Islet precursor cell (in vitro differentiated cells): ENCODE measurements at regions not wholly inside any gene's neighbourhood (a gene's known extent, or its start where the extent isn't known, plus 50 kb on each side); places are given as distances from the start of the nearest gene placed in this dataset.

Source experiments
- DNase-seq: peaks from one replicate; pipeline ENCODE4 v3.0.0-alpha.2; 2018

DNA sequence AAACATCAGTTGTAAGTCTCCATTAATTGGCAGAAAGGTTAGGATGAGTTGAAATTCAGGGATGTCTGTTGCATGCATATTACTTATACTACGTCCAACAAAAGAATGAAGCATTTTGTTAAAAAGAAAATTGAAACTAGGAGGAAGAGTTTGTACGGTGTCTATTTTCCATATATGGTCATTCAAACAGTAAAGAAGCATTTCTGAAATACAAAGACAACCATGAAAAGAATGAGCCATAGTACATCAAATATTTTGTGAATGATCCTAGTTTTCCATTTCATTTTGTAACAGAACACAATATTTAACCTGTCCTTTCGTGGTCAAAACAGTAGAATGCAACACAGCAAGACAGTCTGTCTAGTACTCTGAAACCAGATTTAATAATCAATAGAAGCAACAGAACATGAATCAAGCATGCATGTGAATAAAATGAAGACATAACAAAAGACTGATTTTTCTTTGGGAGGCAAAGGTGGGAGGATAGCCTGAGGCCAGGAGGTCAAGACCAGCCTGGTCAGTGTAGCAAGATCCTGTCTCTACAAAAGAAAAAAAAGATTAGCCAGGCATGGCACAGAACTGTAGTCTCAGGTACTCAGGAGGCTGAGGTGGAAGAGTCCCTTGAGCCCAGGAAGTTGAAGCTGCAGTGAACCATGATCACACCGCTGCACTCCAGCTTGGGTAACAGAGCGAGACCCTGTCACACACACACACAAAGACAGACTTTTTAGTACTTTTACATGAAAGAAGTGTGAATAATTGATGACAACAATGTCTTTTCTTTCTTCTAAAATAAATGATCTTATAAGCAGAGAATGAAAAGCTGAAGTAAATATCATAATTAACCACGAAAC, 156.0 kb downstream of the LRIG3 start:
- no peak for DNase-seq

DNA sequence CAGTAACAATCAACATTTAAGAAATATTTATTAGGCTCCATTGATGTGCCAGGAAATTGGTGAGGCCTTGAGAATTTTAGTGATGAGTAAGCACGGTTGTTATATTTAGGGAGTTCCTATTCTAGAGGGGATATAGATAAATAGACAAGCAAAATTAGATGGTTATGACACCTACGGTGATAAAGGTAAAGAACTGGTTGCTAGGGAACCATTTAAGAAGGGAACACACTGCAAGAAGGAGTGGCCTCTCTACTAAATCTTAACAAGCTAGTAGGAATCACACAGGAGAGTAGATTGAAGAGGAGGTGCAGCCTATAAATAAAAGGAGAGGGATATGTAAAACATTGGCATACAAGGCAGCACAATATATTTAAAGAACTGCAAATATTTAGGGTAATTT, 155.2 kb downstream of the LRIG3 start:
- no peak for DNase-seq

DNA sequence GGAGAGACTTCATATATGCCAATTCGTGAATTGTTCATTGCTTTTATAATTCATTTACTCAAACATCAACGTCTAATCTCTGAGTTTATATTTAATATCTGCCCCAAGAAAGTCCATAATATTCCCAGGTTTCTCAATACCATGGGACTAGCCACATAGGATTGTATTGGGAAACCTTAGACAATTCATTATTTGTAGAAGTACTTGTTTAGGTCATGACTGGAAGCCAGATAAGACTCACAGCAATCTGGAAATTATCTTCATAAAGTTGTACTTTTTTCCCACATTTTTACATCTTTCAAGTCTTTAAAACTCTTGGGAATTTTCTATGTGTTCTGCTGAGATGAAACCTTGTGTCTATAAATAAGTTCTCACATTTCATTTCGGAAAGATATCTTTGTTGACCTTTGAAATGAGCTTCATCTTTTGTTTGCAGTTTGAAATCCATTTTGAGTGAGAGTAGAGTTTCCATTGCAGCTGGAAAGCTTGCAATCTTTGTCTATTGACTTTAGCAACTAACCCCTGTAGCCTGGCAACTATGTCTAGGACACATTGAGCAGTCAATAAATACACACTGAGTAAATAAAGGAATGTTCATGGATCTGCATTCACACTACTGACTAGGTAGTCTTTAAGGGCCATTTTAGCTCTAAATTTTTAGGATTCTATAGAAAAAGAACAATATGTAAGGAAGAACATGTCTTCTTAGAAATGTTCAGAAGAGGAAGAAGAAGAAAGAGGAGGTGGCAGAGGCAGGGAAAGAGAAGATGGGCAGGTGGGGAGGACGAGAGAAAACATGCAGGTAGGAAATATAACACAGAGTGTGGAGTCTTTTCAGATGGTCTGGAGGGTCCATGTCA, 154.4 kb downstream of the LRIG3 start:
- no peak for DNase-seq

DNA sequence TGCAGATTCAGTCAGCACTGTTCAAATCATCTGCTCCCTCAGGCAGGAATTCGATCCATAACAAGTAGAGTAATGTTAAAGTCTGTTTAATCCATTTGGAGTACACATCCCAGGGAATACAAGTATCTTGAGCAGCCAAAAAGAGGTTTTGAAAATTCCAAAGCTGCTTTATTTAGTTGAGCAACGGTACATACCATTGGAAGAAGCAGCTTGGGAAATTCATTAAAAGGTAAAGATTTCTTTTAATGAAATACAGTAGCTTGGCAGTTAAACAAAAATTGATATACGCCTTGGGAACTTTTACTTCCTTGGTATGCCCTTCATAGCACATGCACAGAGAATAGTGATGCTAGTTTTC, 153.8 kb downstream of the LRIG3 start:
- no peak for DNase-seq

DNA sequence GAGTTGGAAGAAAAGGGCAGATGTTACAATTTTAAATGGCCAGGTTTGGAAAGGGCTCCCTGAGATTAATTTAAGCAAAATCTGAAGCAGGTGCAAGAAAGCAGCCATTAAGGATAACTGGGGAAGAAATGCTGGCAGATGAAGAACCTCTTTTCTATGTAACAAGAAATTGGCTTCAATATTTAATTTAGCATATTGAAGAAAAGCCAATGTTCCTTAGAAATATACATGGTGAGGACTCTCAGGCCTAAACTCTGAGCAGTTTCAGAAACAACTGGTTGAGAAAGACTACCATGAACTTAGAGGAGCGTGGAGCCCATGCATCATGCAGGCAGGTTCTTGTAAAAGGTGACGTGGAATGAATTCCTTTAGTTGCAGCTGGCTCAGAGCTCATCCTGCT, 152.8 kb downstream of the LRIG3 start:
- DNase-seq, result no peak

DNA sequence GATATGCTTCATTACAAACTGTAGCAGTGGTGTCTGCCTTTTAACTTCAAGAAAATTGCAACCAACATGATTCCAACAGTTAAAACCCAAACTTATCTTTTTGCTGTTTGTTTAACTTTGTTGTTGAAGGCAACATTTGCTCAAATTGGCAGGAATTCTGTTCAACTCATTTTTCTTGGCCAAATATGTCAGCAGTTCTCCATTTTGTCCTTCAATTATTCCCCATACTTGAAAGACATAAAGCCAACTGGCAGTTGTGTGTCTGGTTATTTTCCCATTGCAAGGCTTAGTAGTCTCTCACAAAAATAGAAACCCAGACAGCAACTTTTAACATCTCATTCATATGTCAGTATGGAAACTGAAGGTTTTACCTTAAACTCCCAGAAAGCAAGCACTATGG, 146.3 kb downstream of the LRIG3 start:
- no peak for DNase-seq

DNA sequence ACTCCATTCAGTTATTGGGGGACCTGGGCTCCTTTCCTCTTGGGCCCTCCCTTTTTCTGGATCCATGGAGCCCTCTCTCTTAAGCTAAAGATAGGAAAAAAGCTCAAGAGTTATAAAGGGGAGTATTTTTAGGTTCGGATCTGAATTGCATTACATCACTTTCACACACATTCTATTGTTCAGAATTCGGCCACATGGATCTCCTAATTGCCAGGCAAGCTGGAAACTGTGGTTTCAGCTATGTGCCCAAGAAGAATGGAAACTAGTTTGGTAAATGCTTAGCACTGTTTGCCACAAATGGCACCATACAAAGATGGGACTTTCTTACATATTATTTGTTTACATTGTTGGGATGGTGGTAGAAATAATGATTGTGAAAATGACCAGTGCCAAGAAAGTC, 145.6 kb downstream of the LRIG3 start:
- DNase-seq, result no peak

DNA sequence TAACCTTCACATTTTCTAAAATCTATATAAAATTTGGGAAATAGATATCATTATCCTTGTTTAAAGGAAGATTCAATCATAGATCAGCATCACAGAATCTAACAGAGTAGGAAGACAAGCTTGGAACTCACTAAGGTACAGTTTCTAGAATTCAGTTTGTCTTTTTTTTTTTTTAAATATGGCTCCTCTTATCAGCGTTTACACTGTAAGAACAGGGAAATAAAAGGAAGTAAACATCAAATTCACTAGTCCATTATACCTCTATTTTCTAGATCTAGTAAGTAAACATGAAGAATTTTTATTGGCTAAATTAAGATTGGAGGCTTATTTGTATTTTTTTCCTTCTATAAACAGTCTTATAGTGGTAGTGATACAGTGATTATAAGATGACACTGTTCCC, 144.9 kb downstream of the LRIG3 start:
- DNase-seq, result no peak

DNA sequence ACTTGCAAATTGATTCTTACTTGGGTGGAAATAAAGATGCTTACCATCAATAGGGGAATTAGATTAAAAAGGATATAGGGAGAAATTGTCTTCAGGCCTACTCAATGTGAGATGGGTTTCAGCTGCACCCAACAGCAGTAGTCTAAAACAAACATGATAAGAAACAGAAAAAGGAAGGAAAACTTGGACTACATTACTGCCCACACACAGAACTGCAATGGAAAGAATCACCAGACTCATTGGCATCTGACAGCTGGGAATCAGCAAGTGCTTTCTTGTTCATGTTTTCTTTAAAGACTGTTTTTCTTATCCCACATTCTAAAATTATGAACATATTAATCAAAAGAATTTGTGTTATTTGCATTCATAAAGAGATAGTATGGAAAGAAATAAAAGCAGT, 144.2 kb downstream of the LRIG3 start:
- no peak for DNase-seq

DNA sequence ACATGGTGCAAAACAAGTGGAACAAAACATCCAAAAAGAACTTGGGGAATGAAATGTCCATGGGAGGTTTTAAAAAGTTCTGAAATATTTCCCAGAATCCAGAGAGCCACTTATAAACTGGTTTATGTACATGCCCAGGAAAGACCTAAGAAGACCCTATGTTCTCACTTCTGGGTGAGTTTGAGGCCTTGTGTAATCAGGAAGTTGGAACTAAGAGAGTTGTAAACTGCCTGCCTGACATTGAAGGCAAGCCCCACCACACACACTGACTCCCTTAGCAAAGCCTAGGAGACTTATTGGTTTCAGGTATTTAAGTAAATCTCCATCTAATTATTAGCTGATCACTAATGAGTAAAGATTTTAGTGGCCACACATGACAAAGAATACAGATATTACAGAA, 142.5 kb downstream of the LRIG3 start:
- DNase-seq, result no peak

DNA sequence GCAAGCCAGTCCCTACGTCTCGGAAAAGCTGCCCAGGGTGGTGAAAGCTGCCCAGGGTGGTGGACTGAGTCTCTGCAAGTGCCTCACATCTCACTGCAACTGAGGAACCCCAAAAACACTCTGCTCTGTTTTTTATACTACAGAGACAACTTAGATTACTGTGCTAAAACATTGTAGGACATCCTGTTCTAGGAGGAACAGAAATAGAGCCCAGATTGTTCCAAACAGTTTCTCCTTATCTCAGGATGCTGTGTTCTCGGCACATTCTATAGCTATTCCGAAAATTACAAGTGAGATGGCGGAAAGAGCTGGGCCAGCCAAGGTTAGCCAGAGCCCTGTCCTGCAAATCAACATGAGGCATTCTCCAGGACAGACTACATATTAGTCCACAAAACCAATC, 138.7 kb downstream of the LRIG3 start:
- DNase-seq, result no peak

DNA sequence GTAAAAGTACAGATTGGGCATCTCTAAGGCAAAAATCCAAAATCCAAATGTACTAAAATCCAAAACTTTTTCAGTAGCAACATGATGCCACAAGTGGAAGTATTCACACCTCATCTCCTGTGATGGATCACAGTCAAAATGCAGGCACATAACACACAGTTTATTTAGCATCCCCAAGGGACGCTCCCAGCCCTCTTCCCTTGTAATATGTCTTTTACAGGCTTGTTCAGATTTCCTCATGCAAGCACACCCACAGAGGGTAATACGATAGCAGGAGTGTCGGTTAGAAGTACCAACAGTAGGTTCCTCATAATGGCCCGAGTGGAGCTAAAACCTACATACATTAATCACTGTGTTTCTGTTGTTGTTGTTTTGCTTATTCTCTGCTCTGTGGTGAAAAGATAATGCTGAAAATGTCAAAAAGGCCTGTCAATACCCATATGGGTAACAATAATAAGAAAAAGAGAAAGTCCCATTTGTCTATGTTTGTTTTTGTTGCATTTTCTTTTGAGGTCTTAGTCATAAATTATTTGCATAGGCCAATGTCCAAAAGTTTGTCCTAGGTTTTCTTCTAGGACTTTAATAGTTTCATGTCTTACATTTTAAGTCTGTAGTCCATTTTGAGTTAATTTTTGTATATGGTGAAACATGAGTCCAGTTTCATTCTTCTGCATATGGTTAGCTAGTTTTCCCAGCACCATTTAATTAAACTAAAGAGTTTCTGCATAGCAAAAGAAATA, 133.1 kb downstream of the LRIG3 start:
- no peak for DNase-seq

DNA sequence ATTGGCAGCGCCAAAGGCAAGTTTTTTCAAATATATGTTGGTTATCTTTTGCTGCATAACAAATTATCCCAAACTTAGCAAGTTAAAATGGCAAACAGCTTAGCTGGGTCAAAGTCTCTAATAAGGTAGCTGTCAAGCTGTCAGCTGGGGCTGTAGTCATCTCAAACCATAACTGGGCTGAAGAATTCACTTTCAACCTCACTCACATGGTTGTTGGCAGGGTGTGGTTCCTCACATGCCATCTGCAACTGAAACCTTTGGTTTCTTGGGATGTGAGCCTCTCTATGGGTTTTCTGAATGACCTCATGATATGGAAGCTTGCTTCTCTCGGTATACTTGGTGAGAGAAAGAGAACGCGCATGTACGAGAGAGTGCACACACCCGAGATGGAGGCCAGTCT, 125.4 kb downstream of the LRIG3 start:
- no peak for DNase-seq

DNA sequence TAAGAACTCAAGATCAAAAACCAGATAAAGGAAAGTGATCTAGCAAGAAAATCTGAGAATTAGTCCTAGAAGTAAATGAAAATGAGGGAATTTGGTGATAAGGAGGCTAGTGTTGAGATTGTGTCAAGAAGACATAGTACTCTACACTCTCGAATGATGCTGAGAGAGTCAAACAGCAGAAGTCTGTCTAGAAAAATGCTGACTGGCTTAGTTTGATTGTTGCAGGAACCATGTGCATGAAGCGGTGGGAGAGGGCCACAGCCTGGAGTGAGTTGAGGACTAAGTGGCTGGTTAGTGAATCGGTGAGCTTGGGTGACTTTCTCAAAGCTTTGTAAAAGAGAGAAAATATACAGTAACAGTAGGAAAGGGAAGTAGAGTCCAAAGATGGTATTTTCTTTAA, 124.5 kb downstream of the LRIG3 start:
- no peak for DNase-seq

DNA sequence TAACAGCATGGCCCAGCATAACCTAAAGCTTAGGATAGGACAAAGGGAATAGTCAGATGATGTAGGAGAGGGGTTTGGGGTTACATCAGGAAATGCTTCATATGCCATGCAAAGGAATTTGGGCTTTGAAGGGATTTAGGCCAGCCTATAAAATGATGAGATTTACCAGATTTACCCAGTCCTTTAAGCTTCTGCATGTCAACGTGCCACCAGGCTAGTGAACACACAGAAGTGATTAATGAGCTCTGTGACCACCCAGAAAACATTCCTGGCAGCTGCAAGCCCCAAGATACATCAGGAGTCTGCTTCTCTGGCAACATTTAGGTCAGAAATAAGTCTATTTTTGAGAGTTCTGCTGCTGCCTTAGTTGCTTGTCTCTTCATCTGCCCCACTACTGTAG, 118.3 kb downstream of the LRIG3 start:
- DNase-seq, result no peak

DNA sequence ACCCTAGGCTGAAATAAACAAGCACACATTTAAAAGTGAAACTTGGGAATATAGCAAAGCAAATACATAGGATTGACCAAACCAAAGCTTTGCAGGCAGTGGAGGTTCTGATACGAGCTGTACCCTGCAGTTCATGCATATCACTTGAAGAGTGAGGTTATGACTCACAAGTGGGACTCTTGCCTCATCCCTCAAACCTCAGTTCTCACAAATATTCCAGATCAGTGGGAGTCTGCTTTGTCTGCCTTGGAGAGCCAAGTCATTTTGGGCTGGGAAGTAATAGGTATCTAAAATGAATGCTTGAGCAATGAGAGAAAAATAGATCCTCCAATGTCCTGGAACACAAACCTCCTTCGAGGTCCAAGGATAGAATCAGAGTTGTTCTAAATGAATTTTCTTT, 116.4 kb downstream of the LRIG3 start:
- DNase-seq, result no peak

DNA sequence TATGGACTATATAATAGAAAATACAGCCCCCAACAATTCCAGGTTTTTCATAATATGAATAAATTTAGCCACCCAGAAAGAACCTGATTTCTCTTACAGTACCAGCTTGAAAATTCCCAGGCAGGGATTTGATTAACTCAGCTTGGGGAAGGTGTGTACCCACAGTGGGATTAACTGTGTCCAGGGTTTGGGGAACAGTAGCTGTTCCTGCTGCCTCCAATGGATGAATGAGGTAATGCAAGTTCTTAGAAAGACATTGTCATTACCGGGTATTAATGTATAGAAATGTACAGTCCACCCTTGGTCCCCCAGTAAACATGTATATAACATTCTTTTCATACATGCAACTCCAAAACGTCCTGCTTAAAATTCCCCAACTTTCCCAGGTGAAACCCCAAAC, 115.6 kb downstream of the LRIG3 start:
- no peak for DNase-seq

DNA sequence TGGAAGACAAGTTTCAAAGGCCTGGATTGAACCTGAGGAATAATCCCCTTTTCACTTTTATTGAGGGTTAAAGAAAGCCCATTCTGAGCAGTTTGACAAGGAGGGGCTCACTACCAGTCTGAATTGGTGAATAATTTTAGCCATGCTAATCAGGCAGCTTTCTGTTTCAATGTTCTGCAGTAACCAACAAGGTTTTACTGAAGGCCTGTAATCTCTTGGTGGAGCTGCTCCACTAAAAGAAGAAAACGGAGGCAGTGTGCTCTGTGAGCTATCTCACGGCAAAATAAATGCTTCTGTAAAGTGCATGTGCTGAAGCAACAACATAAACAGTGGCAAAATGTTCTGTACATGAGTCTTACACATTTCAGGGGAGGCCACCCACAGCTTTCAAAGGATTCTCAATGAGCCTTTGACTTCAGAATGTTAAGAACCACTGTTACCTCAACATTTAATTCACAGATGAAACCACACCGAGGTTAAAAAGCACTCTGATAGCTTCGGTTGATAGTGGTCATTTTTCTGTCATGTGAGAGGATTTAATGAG, 111.2 kb downstream of the LRIG3 start:
- no peak for DNase-seq

DNA sequence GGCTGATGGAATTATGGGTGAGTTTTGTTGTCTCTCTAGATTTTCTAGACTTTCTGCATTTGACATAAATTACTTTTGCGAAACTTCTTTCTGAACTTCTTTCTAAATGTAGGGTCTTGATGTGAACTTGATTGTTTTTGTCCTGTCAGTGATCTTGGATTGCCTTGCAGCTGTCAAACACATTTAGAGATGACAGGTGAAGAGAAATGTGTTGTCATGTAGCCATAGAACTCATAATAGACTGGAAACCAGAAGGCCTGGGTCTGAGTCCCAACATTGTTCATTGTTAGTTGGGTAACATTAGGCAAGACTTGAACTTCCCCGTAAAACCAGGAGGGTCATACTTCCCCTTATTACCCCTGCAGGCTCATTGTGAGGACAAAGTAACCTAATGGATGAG, 109.0 kb downstream of the LRIG3 start:
- DNase-seq, result no peak

DNA sequence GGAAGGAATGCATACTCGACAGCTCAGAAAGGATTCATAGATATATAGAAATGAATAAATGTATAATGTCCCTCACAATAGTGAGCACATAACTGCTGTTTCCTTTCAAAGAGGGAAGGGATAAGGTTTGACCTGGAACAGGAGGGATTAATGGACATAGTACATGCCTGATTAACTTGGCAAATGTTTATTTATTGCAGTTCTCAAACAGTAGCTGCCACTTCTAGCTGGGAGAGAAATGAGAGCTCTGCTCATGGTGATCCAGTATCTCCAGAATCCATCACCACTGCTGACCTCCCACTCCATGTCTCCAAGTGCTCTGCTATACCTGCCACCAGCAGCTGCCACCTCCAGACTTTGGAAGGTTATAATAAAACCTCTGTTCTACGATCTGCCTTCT, 108.1 kb downstream of the LRIG3 start:
- DNase-seq, result no peak

DNA sequence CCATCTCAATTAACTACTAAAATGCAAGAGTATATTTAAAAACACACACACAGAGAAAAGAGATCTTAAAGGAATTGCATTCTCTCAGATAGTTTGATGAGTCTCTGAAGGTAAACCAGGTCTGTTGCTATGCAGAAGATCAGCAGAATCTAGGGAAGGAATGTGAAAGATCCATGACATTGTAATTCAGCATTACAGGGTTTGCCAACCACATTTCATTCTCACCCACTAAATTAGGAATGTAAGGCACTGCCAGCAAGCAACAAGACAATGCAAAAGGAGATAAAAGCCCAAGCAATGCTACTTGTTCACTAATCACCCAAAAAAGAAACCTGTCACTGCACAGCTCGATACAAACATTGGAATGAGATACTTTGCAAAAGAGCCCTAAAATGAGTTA, 106.3 kb downstream of the LRIG3 start:
- DNase-seq, result no peak

DNA sequence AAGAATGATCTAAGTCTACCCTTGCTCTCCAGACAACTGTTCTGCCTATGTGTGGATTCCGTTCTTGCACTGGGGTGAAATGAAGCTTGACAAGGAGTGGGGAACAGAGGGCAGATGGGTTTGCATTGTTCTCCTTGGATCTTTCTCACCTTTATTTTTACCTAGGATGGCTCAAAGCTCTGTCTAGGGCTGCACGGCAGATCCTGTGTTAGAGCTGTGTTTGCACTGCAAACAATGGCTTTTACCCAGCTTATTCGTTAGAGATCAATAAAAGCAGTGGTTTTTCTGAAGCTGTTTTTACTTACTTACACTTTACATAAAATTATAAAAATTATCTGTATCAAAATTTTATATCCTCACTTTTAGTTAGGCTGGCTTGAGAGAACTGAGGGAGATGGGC, 105.1 kb downstream of the LRIG3 start:
- DNase-seq, result no peak

DNA sequence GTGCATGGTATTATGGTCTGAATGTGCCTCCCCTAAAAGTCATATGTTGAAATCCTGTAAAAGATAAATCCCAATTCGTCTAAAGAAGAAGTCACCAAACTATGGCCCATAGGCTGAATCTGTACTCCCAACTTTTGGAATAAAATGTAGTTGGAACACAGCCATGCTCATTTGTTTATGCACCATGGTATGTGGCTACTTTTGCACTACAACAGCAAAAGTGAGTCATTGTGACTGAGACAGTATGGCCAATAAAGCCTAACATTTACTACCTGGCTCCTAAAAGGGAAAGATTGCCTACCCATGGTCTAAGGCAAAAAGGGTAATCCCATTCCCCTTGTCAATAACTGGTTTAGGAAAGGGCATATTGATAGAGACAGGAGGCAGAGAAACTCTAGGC, 101.8 kb downstream of the LRIG3 start:
- DNase-seq, result no peak

DNA sequence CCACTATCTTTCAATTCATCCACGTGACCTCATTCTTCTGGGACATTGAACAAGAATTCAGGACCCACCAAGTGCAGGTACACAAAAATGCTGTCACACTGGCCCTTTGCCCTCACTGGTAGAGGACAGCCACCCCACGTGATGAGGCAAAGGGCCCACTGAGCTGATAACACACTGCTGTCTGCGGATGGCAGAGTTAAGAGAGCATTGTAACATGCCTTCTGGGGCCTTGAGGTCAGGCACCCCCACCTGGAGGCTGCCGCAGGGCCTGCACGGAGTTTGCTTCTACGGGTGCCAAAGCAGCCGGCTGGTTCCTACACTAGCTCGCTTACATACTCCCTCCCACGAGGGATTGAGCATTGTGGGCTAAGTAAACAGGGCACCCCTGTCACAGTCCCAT, 101.0 kb downstream of the LRIG3 start:
- DNase-seq, result no peak
